GM12891 (cell line): ENCODE measurements at regions not wholly inside any gene's neighbourhood (a gene's known extent, or its start where the extent isn't known, plus 50 kb on each side); places are given as distances from the start of the nearest gene placed in this dataset.
A peak's percentile ranks its signal among the peaks of the same experiment; 100 is the strongest.

Source experiments
- DNase-seq: peaks from one replicate; pipeline ENCODE4 v3.0.0; 2011; ENCODE audit warnings: low spot score; ENCODE audit not compliant: insufficient read length
- FAIRE-seq: peaks from 2 replicates; lab custom pipeline; 2011; peaks lifted over from hg19 to GRCh38; lab: Jason Lieb, UNC
- PAX5 ChIP-seq: IDR thresholded peaks from 2 replicates; pipeline ENCODE4 v1.6.1; 2011; ENCODE audit warnings: low read length, moderate library complexity, mild to moderate bottlenecking; ENCODE audit not compliant: insufficient read depth, severe bottlenecking
- POLR2A ChIP-seq: IDR thresholded peaks from 2 replicates; pipeline ENCODE4 v1.6.1; 2011; ENCODE audit warnings: low read depth, low read length, control low read depth
- POLR2AphosphoS5 ChIP-seq: IDR thresholded peaks from 2 replicates; pipeline ENCODE4 v1.6.1; 2011; ENCODE audit warnings: low read depth, low read length, control low read depth
- POU2F2 ChIP-seq: IDR thresholded peaks from 2 replicates; pipeline ENCODE4 v1.6.1; 2011; ENCODE audit warnings: low read depth, mild to moderate bottlenecking, control low read depth, low read length, moderate library complexity
- SPI1 ChIP-seq: IDR thresholded peaks from 2 replicates; pipeline ENCODE4 v1.6.1; 2011; ENCODE audit warnings: low read depth, low read length, control low read depth
- TAF1 ChIP-seq: IDR thresholded peaks from 2 replicates; pipeline ENCODE4 v1.6.1; 2011; ENCODE audit warnings: low read depth, low read length, control low read depth

GRCh38 chr22:22035203-22035602 is 52.6 kb upstream of the TOP3B start:
- FAIRE-seq = no peak
- no peak for DNase-seq
- no peak for TF ChIP-seq POLR2A
- TF ChIP-seq TAF1 = no peak
- no peak for TF ChIP-seq SPI1
- TF ChIP-seq POU2F2 = no peak
- TF ChIP-seq POLR2AphosphoS5 = no peak
- no peak for TF ChIP-seq PAX5

DNA sequence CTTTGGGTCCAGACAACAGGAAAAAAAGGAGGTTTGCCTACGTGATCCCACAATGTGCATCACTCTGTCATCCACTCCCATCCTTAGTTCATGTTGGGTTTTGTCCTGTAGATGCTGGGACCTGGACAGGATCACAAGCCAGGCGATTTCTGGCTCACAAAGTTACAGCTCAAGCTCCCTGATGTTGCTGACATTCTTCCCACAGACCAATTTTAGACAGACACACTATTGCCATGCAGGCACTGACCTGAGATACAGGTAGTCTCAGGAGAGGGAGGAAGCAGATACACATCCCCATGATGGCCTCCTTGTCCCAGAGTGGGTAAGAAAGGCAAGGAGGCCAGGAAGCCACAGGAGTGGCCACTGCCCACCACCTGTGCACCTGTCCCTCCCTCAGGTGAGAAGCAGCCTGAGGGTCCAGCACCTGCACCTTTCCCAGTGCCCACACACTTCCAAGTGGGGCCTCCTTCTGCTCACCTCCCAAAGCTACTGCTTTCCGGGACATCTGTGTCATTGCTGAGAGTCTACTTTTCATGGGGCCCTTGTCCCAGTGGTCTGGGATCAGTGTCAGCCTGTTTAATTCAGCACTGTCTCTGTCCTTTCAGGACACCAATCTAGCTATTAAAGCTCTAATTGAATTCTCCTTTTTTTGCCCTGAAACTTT is 52.0 kb upstream of the TOP3B start:
- no peak for TF ChIP-seq POLR2A
- no peak for TF ChIP-seq PAX5
- TF ChIP-seq POLR2AphosphoS5 = no peak
- TF ChIP-seq POU2F2 = no peak
- TF ChIP-seq TAF1 = no peak
- TF ChIP-seq SPI1 = no peak
- DNase-seq (no peak), FAIRE-seq (no peak)

DNA sequence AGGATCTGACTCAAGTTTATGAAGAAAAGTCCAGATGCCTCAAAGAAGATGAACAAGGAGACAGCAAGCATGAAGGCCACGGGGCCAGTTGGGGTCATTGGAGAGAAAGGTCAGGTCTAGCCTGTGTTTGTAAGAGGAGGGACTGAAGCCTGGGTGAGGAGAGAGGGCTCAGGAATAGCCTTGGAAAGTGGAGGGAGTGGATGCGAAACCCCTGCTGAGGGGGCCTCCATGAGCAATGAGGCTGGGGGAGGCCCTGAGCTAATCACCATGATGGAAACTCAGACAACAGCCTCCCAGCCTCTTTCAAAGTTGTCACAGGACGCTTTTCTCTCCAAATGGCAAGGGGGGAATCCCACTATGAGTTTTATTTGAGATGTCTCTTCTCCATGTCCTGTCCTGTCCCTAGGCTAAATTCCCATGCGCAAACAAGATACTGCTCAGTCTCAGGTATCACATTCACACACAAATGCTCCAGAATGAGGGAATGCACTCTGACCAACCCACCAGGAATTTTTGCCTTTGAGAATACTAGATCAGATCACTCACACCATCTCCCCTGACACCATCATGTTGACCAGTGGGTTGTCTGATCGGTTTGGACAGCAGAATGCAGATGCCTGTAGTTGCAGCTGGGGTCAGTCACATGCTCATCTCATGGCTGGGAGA is 51.3 kb upstream of the TOP3B start:
- DNase-seq (no peak), FAIRE-seq (no peak)
- TF ChIP-seq TAF1 = no peak
- TF ChIP-seq POLR2AphosphoS5 = no peak
- TF ChIP-seq PAX5 = no peak
- TF ChIP-seq POU2F2 = no peak
- no peak for TF ChIP-seq SPI1
- no peak for TF ChIP-seq POLR2A

- TF ChIP-seq PAX5 = no peak
- no peak for TF ChIP-seq POLR2AphosphoS5
- no peak for TF ChIP-seq TAF1
- TF ChIP-seq POU2F2 = no peak
- TF ChIP-seq POLR2A = no peak
- TF ChIP-seq SPI1 = no peak
- DNase-seq (no peak), FAIRE-seq (no peak)
These were observed 50.6 kb upstream of the TOP3B start for GRCh38 chr22:22032906-22033802.

- 0 out of 2 replicates have a peak, but pooled peaks have one; percentile 24 for TF ChIP-seq POU2F2
- TF ChIP-seq POLR2AphosphoS5 = no peak
- no peak for TF ChIP-seq PAX5
- DNase-seq (no peak), FAIRE-seq (peak; percentile 76)
These were observed 49.7 kb upstream of the TOP3B start for GRCh38 chr22:22032099-22032905.
